HG03025 (cell line): ENCODE measurements at regions not wholly inside any gene's neighbourhood (a gene's known extent, or its start where the extent isn't known, plus 50 kb on each side); places are given as distances from the start of the nearest gene placed in this dataset.
A peak's percentile ranks its signal among the peaks of the same experiment; 100 is the strongest.

Experiments used
- ATAC-seq: cut with Tn5 transposase; IDR thresholded peaks from one replicate; pipeline ENCODE4 v1.9.1; 2021; ENCODE audit warnings: mild to moderate bottlenecking, moderate library complexity; ENCODE audit not compliant: unreplicated experiment, low FRiP score

DNA sequence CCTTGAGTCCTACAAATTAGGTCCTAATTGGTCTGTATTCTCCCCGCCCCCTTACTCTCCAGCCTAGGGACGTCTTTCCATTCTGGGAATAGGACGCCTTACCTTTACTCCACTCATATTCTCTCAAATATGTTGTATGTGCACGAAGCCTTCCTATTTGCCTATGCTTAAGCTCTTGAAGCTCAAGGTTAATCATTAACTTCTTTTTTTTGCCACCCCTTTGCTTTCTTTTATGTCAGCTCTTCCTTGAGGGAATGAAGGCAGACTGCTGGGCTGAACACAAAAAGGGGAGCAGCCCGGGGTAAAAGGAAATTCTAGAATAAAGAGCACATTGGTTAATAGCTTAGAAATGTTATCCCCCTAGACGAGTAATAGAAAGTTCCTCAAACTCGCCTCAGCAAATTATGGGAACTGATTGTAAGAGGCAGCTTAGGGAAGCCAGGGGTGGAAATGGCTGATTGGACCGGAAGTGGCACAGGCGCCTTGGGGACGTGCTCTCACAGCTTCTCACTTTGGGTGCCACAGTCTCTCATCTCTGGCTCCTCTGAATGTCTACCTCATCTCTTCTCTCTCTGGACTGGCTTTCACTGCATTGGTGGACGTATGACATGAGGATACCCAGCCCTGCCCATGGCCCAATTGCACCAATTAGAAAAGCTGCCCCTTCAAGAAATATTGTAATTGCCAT, 122.3 kb upstream of the IL12B start:
- ATAC-seq: no peak

DNA sequence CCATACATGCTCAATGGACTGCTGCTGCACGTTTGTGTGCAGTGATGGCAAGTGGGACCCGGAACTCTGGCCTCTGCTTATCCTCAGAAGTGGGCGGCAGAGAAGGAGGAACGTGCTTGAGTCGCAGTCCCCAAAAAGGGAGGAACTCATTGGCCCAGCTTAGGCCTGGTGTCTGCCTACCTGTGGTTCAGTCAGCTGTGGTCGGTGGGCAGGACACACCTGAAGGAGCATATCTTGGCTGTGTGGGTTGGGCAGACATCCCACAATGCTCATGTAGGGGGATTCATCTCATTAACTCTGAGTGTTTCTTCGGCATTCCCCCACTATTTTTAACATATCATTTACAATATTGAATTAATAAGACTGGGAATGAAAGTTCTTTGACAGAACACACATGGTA, 122.9 kb upstream of the IL12B start:
- ATAC-seq: no peak

DNA sequence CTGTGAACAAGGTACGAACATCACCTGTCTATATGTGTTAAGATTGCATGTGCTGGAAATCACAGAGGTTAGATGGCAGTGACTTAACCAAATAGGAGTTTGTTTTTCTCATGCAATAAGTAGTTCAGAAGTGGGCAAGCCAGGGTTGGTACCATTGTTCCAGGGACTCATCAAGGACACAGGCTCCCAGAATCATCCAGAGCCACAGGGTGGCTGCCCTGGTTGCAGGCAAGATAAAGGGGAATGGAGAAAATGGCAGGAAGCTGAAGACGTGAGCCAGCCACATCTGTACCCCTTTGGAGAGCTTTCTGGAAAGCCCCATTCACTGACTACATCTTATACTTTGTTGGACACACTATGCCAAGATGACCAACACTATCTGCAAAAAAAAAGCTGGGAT, 126.0 kb upstream of the IL12B start:
- no peak for ATAC-seq

DNA sequence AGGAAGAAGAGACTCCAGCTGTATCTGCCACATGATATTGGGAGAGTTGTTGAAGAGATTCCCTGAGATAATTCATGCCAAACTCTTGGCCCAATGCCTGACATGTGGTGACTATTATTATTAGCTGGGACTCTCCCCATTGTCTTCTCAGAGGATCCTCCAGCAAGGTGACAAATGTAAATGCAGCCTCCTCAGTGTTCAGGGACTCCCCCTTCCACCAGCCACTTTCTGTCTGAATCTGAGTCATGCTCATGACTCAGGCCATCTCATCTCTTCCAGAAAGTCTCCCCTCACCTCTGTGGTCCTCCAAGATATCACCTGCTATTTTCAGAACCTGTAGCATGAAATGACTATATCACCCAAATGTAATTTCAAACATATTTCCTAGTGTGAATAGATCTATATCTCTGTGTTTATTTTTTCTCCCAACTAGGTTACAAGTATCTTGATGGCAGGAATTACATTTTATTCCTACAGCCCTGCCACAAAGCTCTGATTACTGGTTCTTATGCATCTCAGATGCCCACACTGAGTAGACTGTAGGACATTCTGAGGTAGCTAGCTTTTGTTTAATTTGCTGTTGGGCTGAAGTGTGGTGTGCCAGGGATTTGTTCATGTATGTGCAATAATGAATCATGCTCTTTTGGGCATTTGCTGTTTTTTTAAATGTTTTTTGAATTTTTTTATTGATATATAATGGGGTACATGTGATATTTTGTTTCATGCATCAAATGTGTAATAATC, 126.6 kb upstream of the IL12B start:
- ATAC-seq: peak; percentile 82

DNA sequence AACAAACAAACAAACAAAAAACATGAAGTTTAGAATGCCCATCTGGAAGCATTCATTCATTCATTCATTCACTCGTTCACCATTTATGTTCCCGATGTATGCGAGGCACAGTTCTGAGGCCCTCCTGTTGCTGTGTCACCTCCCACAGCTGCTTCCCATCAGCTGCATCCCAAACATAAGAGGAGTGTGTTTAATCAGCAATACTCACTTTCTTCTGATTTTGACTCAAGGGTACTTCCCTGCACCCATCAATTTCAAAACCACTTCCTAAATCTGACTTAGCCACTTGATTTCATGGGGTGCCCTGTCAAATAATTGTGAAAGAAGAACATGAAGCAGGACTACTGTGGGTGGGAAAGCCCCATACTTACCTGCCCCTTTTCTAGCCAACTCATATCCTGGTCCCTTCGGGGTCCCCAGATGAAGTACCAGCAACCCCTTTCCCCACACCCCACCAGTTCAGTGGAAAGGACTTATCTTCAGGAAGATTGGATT, 128.0 kb upstream of the IL12B start:
- peak; percentile 31 for ATAC-seq

DNA sequence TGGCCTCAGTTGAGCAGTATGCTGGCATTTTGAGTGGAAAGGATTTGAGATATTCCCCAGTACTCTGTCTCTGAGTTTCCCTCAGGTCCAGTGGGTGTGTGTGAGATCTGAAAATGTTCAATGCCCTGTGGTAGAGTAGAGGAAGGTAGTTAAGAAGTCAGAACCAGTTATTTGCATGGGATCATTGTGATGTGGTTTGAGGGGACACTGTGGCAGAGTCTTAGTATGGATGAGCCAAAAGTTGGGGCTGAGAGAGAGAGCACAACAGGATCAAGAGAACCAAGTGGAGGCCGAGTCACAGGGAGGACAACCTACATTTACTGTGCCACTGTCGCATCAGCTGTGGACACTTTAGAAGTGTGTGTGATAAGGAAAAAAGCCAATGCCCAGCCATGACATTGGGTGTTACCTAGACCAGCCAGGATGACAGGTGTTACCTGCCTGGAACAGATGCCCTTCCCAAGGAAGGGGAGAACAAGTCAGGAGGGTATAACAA, 128.9 kb upstream of the IL12B start:
- no peak for ATAC-seq

DNA sequence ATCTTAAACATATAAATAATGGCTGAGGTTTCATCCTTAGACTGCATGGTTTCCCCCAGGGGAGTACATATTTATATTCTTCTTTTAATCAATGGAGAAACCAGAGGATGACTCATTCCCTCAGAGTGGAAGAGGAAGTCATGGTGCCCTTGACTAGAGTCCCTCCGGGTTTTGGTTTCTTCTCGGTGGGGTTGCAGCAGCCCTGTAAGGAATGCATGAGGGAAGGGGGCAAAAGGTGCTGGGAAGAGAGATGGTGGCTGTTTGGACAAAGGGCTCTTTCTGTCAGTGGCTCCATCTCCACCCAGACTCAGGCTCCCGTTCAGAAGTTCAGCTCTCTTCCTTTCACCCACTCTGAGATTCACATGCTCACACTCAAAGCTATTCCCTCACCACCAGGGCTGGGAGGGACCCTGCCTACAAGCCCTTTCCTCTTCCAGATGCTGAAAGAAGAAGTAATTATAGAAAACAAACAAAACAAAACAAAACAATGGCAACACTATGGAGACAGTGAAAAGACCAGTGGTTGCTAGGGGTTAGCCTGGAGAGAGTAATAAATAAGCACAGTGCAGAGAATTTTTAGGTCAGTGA, 129.8 kb upstream of the IL12B start:
- no peak for ATAC-seq

DNA sequence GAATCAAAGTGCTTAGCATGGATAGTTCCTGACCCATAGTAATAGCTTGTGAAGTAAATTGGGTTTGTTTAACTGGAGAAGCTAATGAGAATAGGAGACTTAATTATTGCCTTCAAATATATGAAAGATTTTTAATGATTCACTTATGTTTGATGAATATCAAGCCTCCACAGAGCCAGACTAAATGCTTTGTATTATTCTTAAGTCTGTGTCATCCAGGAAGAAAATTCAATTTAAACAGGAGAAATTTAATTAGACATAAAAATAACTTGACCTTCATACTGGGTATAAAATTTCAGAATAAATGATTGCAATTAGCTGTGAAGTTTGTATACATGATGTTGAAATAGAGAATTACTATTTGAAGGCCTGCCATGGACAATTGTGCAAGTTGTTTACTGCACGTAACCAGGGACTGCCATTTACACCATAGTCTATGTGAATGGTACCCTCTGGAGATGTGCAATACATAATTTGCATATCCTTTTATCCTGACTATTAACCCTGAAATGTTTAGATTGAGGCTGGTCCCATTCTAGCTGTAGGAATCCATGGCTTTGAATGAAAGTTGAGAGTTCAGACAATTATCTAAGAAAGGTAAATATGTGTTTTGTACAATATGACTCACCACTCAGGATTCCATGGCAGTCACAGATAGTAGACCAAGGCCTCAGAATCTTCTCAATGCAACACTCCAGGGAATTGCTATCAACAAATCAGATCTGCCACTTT, 133.5 kb upstream of the IL12B start:
- no peak for ATAC-seq

DNA sequence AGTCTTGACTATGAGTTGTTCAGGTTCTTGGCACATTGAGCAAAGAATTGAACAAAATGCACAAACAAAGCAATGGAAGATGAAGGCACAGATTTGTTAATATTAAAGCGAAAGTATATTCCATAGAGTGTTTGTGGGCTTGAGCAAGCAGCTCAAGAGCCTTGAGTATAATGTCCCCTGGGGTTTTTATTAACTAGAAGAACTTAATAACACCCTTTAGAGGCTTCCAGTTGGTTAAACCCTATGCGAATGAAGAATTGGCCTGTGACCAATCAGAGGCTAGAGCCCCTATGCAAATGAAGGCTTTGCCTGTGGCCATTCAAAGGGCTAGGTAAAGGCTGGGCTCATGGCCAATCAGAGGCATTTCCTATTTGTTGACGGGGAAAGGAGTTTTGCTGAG, 135.3 kb upstream of the IL12B start:
- ATAC-seq: no peak

DNA sequence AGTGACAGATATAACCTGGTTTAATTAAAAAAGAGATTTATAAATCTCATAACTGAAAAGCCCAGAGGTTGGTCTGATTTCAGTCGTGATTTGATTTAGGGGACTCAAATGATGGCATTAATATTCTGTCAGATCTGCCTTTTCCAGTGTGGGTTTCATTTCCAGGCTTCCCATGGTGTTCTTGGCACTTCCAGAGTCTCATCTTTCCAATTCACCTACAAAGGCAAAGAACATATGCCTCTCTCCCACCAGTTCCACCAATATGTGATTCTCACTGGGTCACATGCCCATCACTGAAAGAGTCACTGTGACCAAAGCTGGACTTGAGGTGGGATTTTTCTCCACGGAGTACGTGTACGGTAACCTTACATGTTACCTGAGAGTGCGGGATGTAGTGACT, 137.4 kb upstream of the IL12B start:
- ATAC-seq: no peak

DNA sequence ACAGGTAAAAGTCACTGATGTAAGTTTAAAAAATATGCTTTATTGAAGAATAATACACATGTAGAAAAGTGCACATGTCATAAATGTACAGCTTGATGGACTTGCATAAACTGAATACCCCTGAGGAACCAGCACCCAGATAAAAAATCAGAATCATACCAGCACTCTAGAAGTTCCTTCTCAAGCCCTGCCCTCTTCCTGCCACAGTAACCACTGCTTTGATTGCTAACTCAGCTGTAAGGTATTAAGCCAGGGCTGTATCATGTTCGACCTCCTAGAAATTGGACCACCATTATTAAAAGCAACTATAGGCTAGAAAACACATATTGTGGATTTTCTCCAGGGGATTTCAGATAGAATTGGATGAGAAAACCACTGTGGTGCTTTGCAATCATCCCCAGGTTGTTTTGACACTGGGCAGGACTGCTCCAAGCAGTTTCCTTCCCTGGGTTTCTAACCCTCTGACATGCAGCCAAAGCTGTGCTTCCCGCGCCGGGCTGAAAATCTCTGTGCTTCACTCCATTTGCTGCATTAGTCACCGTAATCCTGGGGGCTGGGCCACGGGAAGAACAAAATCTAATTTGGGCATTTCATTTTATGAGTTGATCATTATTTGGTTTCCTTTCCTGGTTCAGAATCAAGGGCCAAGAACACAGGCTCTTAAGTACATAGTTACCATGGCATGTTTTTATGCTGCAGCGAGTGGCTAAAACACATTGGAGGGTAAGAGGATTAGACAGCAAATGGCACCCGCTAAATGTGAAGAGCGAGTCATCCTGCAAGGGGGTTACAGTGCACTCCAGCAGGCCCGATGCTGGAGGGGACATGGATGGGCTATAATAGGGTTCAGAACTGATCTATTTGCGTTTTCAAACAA, 139.4 kb upstream of the IL12B start:
- no peak for ATAC-seq

DNA sequence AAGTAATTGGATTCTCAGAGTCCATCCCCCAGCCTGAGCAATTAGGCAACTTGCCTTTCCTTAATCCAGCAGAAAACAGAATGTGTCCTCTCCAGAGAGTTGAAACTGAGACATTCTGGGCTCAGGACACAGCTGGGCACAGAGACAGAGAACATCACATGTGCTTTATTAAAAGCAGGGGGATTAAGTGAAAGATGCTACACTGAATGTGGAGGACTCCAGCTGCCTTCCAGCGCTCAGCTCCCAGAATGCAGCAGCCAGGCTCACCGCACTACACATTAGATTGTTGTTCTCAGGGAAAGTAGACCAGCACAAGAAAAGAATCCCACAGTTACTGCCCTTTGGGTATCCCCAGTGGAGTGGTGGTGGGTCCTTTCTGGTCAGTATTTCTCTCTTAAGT, 141.6 kb upstream of the IL12B start:
- ATAC-seq: no peak

DNA sequence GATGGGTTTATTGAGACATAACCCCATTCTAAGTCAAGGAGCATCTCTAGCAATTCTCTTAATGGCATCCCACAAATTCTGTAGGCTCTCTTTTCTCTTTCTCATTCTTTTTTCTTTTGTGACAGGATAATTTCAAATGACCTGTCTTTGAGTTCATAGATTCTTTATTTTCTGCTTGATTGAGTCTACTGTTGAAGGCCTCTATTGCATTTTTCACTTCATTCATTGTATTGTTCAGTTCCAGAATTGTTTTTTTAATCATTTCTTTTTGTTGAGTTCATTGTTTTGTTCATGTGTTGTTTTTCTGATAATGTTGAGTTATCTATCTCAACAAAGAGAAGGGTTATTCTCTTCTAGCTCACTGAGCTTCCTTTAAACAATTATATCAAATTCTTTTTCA, 144.7 kb upstream of the IL12B start:
- ATAC-seq: no peak

DNA sequence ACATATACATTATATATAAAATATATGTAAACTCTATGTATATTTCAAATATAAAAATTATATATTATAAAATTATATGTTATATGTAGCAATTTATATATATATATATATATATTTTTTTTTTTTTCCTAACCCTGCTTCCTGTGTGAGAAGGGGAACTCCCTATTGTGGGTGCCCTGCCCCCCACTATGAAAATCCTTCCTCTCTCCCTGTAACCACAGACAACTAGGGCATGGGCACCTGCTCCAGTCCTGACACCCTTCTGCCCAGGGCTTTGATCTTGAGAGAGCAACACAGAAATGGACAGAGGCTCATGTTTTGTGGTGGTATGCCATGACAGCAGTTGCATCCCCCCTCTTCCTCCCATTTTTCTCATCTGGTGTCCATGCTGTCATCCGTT, 148.7 kb upstream of the IL12B start:
- ATAC-seq: no peak

DNA sequence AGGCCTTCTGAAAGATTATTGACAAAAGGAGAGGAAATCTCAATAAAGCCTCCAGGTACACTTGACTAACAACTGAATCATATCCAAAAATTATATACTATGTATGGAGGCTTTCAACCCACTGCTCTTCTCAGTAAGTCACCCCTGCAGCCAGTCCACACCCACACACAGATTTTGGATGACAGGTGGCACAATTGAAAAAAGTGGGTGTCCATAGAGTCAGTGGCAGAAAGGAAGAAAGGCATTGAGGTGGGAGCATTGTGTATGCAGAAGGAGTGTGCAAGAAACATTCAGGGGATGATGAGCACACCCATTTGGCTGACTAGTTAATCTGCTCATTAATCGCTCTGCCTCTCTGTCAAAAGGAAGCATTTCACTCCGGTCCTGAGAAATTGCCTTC, 150.6 kb upstream of the IL12B start:
- ATAC-seq: no peak

DNA sequence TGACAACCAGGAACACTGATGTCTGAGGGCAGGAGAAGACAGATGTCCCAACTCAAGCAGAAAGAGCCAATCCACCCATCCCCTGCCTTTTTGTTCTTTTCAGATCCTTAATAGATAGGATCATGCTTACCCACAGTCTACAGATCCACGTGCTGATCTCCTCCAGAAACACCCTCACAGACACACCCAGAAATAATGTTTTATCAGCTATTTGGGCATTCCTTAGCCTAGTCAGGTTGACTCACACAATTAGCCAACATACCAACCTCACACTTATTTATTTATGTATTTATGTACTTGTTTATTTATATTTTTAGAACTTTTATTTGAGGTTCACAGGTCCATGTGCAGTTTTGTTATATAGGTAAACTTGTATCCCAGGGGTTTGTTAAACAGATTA, 151.5 kb upstream of the IL12B start:
- no peak for ATAC-seq

DNA sequence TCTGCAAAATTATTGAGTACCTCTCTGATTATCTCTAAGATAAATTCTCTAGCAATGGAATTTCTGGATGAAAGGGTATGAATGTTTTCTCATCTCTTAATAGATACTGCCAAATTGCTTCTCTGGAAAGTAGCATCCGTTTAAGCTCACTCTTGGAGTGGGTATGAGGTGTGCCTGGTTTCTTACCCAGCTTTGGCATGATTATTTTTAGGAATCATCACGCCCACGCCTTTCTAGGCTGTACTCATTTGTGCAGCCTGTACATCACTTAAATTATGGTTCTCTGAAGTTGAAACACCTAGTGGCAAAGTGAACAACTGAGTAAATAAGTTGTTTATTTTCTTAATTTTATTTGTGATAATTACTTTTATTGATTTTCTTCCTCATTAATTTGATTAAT, 156.5 kb upstream of the IL12B start:
- no peak for ATAC-seq

DNA sequence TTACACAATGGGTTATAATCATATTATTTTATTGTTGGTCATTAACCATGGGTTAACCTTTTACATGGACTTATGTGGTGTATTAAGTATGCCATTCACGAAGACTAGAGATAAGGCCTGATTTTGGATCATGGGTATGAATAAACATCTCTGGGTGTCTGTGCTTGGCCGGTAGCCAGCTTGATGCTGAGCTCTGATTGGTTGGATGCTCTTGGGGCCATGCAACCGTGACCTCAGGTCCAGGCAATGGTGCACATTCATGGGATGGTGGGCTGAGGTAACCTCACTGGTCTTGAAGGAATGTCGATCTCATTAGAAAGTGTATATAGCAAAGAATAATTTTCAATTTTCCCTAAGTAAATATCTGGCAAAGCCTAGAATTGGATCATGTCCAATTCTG, 158.2 kb upstream of the IL12B start:
- no peak for ATAC-seq

DNA sequence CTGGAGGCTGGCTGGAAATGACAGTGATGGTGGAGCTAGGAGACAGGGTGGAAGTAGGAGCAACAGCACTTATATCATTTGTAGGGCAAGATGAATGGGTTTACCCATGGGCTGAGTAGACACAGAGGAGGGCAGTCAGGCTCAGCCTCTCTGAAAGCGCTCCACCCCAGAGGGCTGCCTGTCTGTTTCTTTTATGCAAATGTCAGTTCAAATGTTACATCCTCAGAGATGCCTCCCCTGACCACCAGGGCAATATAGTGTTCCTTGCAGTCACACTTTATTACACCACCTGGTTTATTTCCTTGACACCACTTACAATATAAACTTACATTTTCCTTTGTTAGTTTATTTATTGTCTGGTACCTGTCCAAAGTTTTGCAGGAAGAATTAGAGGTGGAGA, 159.5 kb upstream of the IL12B start:
- no peak for ATAC-seq

DNA sequence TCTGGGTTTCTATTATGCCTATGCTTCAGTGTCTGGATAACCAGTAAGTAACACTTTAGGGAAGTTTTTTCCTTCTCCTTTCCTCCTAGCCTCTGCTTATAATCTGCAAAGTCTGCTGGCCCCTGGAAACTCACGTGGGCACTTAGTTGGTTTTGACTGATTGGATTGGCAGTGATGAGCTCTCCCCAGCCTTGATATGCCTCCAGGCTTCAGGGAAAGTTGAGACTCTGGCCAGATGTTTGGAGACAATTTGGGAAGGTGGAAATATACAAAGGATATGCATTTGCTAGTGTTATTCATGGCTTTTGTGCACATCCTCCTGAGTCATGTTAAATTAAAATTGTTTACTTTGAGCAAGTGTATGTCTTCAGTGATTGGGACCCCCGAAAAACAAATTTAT, 160.2 kb upstream of the IL12B start:
- no peak for ATAC-seq
